Glutamatergic neuron (in vitro differentiated cells): ENCODE measurements at regions not wholly inside any gene's neighbourhood (a gene's known extent, or its start where the extent isn't known, plus 50 kb on each side); places are given as distances from the start of the nearest gene placed in this dataset.

ENCODE experiments used
- DNase-seq: peaks from one replicate; pipeline ENCODE4 v3.0.0; 2022
- H3K27ac Mint-ChIP-seq: one replicate; pipeline ENCODE4 v1.8.0; 2020; ENCODE audit warnings: mild to moderate bottlenecking, mixed read lengths, inconsistent platforms; ENCODE audit not compliant: unreplicated experiment
- H3K27me3 Mint-ChIP-seq: one replicate; pipeline ENCODE4 v1.8.0; 2020; ENCODE audit warnings: mild to moderate bottlenecking, moderate library complexity, mixed read lengths, inconsistent platforms; ENCODE audit not compliant: unreplicated experiment
- H3K36me3 Mint-ChIP-seq: one replicate; pipeline ENCODE4 v1.8.0; 2020; ENCODE audit warnings: mild to moderate bottlenecking, mixed read lengths, inconsistent platforms; ENCODE audit not compliant: unreplicated experiment
- H3K4me1 Mint-ChIP-seq: one replicate; pipeline ENCODE4 v1.8.0; 2020; ENCODE audit warnings: mild to moderate bottlenecking, low read depth, mixed read lengths, inconsistent platforms; ENCODE audit not compliant: unreplicated experiment
- H3K4me3 Mint-ChIP-seq: one replicate; pipeline ENCODE4 v1.8.0; 2020; ENCODE audit warnings: mild to moderate bottlenecking, mixed read lengths, inconsistent platforms; ENCODE audit not compliant: unreplicated experiment
- H3K9me3 Mint-ChIP-seq: one replicate; pipeline ENCODE4 v1.8.0; 2020; ENCODE audit warnings: mild to moderate bottlenecking, moderate library complexity, mixed read lengths, inconsistent platforms; ENCODE audit not compliant: unreplicated experiment
- CTCF ChIP-seq: fragments of 200-600 bp; sonication (generic); IDR thresholded peaks from one replicate; pipeline ENCODE4 v1.5.0; 2021; ENCODE audit not compliant: partially characterized antibody, unreplicated experiment

DNA sequence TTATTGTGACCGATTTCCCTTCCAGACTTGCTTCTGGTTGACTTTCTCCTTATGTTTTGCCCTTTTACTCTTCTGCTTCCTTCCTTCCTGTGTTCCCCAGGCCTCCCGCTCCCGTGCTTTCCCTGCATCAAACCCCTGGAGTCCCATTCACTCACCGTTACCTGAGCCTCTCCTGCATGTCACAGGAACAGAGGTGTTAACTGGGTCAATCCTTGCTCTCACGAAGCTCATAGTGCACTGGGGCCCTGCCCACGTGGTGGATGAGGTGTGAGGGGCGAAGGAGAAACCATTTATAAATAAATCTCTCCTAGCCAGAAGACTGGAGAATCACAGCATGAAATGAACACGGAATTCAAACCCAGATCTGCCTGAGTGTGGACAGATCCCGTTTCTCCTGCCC lies 83.1 kb upstream of the MSX1 start:
- DNase-seq, result no peak
- Mint-ChIP-seq H3K9me3 (peaks cover 1% of the 10 kb centered on the region), H3K4me1 (peaks cover 4% of the 10 kb centered on the region), H3K36me3 (no peaks in the 10 kb centered on the region), H3K27ac (no peak overlapping the region), H3K4me3 (no peak overlapping the region), H3K27me3 (peaks cover 5% of the 10 kb centered on the region)
- no peak for TF ChIP-seq CTCF

GRCh38 chr4:4775493-4776004 lies 83.9 kb upstream of the MSX1 start:
- H3K36me3 Mint-ChIP-seq, result no peaks in the 10 kb centered on the region
- H3K9me3 Mint-ChIP-seq, result peaks cover 1% of the 10 kb centered on the region
- H3K4me1 Mint-ChIP-seq, result peaks cover 4% of the 10 kb centered on the region
- no peak for TF ChIP-seq CTCF
- H3K27ac Mint-ChIP-seq, result no peak overlapping the region
- H3K27me3 Mint-ChIP-seq, result peaks cover 5% of the 10 kb centered on the region
- DNase-seq, result no peak
- no peak overlapping the region for H3K4me3 Mint-ChIP-seq

GRCh38 chr4:4772534-4772933 lies 86.9 kb upstream of the MSX1 start:
- no peak for TF ChIP-seq CTCF
- no peaks in the 10 kb centered on the region for H3K4me1 Mint-ChIP-seq
- peaks cover 1% of the 10 kb centered on the region for H3K9me3 Mint-ChIP-seq
- DNase-seq, result no peak
- no peak overlapping the region for H3K27ac Mint-ChIP-seq
- H3K27me3 Mint-ChIP-seq, result peaks cover 3% of the 10 kb centered on the region
- H3K4me3 Mint-ChIP-seq, result no peak overlapping the region
- no peaks in the 10 kb centered on the region for H3K36me3 Mint-ChIP-seq

GRCh38 chr4:4771160-4771559 lies 88.3 kb upstream of the MSX1 start:
- no peaks in the 10 kb centered on the region for H3K4me1 Mint-ChIP-seq
- TF ChIP-seq CTCF, result no peak
- peaks cover 5% of the 10 kb centered on the region for H3K36me3 Mint-ChIP-seq
- peaks cover 2% of the 10 kb centered on the region for H3K9me3 Mint-ChIP-seq
- no peak for DNase-seq
- no peak overlapping the region for H3K4me3 Mint-ChIP-seq
- H3K27ac Mint-ChIP-seq, result no peak overlapping the region
- peaks cover 2% of the 10 kb centered on the region for H3K27me3 Mint-ChIP-seq

GRCh38 chr4:4770610-4771009 lies 88.9 kb upstream of the MSX1 start:
- DNase-seq, result no peak
- H3K27ac Mint-ChIP-seq, result no peak overlapping the region
- peaks cover 2% of the 10 kb centered on the region for H3K27me3 Mint-ChIP-seq
- H3K36me3 Mint-ChIP-seq, result peaks cover 5% of the 10 kb centered on the region
- peaks cover 2% of the 10 kb centered on the region for H3K9me3 Mint-ChIP-seq
- no peak for TF ChIP-seq CTCF
- no peak overlapping the region for H3K4me3 Mint-ChIP-seq
- no peaks in the 10 kb centered on the region for H3K4me1 Mint-ChIP-seq
